ENCODE measurements at regions not wholly inside any gene's neighbourhood (a gene's known extent, or its start where the extent isn't known, plus 50 kb on each side); places are given as distances from the start of the nearest gene placed in this dataset.

GRCh38 chr13:105030851-105031250 lies 1504.6 kb downstream of the EFNB2 start:
- TF ChIP-seq CTCF (conservative IDR thresholded peaks at IDR 0.05 in 1 of 2, IDR thresholded peaks at IDR 0.05 in 1 of 2; ENCODE audit: extremely low read depth in 1 of 2, insufficient read depth in 1 of 2, low read depth in 1 of 2, low read length in 2 of 2) (no peak), EZH2 (IDR thresholded peaks at IDR 0.05; ENCODE audit: borderline replicate concordance, low read length) (no peak)

Measured in mammary epithelial cell (primary cell).